GM12874 (cell line): ENCODE measurements at regions not wholly inside any gene's neighbourhood (a gene's known extent, or its start where the extent isn't known, plus 50 kb on each side); places are given as distances from the start of the nearest gene placed in this dataset.

Experiments used
- CTCF ChIP-seq: IDR thresholded peaks from 2 replicates; pipeline ENCODE4 v1.5.1; 2011; ENCODE audit warnings: low read depth, mild to moderate bottlenecking, control low read depth, low read length, moderate library complexity; ENCODE audit not compliant: insufficient read depth

DNA sequence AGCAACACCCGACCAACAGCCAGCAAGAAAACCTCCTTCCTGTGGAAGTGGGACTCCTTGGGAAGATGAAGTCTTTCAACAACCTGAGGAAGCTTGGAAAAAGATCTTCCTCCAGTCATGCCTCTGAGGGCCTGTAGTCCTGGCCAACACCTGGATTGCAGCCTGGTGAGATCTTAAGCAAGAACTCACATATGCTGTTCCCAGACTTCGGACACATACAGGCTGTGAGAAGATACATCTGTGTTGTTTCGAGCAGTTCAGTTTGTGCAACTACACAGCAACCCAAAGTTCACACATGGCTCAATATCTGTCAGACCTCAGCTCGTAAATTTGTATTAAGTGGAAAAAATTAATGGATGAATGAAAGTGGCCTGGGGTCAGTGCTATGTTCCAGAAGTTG is 65.1 kb upstream of the UBAC2 start:
- TF ChIP-seq CTCF: no peak

DNA sequence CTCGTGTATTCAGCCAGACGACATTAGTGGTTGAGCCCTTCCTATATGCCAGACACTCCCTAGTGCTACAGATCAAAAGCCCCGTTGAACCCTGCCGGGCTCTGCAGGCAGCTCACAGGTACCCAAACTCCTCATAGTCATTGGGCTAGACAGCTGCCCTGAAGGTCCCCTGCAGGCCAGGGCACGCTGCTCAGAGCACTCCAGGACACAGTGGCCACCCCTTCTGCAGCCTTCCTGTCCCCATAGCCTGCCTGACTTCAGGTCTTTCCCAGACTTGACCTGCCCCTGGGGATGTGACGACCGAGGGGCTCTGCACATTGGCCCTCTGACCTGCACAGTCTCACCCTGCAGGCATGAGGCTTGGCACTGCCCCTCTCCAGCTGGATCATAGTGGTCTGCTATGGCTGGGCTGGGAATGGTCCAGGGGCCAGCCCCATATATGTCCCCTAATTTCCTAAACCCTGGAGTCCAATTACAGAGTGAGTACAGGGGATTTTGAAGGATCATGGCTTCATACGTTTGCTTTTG is 64.2 kb upstream of the UBAC2 start:
- no peak for TF ChIP-seq CTCF

GRCh38 chr13:99140831-99141230 is 59.8 kb upstream of the UBAC2 start:
- no peak for TF ChIP-seq CTCF

DNA sequence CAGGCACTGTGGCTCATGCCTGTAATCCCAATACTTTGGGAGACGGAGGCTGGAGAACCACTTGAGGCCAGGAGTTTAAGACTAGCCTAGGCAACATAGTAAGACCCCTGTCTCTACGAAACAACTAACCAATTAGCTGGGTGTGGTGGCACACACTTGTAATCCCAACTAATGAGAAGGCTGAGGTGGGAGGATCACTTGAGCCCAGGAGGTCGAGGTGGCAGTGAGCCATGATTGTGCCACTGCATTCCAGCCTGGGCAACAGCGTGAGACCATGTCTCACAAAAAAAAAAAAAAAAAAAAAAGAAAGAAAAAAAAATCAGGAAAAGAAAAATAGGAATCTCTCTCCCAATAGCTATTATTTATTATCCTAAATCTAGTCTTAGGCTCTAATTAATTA is 56.8 kb upstream of the UBAC2 start:
- no peak for TF ChIP-seq CTCF

DNA sequence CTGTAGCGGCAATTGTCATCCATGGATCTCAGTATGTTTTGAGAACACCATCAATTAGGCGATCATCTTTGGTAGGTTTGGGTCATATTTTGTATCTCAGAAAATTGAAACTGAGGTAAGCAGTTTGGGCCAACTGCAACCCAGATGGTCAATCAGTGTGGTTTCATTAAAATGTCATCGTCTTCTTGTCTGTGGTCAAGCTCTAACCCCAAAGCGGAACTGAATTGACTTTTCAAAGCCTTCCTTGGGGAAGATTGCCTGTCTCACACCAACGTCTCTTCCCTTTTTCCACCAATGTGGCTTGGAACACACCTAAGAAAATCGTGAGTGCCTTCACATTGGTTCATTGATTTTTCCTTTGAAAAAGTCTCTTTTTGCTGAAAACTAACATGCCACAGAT is 56.3 kb upstream of the UBAC2 start:
- no peak for TF ChIP-seq CTCF

GRCh38 chr13:99145461-99145860 is 55.2 kb upstream of the UBAC2 start:
- TF ChIP-seq CTCF: no peak

DNA sequence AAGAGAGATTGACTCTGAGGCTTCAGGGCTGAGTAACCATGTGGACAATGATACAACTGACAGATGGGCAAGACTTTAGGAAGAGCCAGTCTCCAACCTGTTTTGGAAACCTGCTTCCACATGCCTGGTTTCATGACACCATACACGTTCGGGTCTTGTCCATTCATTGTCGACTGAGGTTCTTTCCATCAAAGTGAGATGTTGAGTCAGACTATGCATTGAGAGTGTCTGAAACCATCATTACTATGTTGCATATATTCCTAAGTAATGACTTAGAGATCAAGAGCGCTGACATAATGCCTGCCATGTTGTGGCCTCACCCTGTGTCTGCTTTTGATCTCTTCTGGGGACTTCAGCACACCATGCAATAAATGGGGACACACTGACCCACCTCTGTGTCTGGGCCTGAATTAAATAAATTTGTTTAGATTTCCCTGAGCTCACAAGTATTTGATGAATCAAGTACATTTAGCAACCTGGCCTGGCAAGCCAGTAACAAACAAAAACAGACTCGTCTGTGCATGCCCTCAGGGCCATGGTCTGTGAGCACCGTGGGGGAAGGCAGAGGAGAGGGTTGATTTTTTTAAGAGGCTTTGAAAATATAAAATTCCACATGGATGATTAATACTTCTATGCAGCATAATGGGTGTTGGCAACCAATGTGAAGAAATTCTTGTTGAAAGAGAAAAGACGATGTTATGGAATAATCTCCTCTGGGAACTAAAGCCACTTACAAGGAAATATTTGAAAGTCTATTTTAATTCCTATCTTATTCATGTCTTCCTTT is 49.9 kb upstream of the UBAC2 start:
- no peak for TF ChIP-seq CTCF
